Lung (tissue), 11 donors: ENCODE measurements at regions not wholly inside any gene's neighbourhood (a gene's known extent, or its start where the extent isn't known, plus 50 kb on each side); places are given as distances from the start of the nearest gene placed in this dataset.
A peak's percentile ranks its signal among the peaks of the same experiment; 100 is the strongest.

Source experiments
- ATAC-seq: fragments of 200-7000 bp; cut with Tn5 transposase; one replicate; pipeline ENCODE4 v1.9.1; 2020; ENCODE audit warnings: moderate number of reproducible peaks; ENCODE audit not compliant: insufficient read depth, low FRiP score
- DNase-seq, 3 donors: peaks; one replicate each; pipeline ENCODE4 v3.0.0-alpha.2; 2013 to 2017
- H3K27ac ChIP-seq, 2 donors: one replicate each; pipeline ENCODE4 v1.5.1; 2013; ENCODE audit warnings: mild to moderate bottlenecking in 2 of 2, moderate library complexity in 2 of 2, control low read depth in 1 of 2, inconsistent platforms in 1 of 2, low read depth in 1 of 2, low read length in 1 of 2
- H3K27me3 ChIP-seq, 3 donors: one replicate each; pipeline ENCODE4 v1.5.1; 2013; ENCODE audit warnings: low read length in 2 of 3; ENCODE audit not compliant: control insufficient read depth in 3 of 3, insufficient read depth in 3 of 3
- H3K36me3 ChIP-seq, 4 donors: one replicate each; pipeline ENCODE4 v1.5.1; 2013; ENCODE audit warnings: low read length in 4 of 4, mild to moderate bottlenecking in 1 of 4, moderate library complexity in 1 of 4; ENCODE audit not compliant: control insufficient read depth in 4 of 4, insufficient read depth in 4 of 4
- H3K4me1 ChIP-seq, 5 donors: one replicate each; pipeline ENCODE4 v1.5.1; 2013; ENCODE audit warnings: low read length in 5 of 5, mild to moderate bottlenecking in 2 of 5, moderate library complexity in 1 of 5; ENCODE audit not compliant: control insufficient read depth in 5 of 5, insufficient read depth in 5 of 5
- H3K4me3 ChIP-seq: one replicate; pipeline ENCODE4 v1.5.1; 2013; ENCODE audit warnings: mild to moderate bottlenecking, control low read depth, moderate library complexity
- H3K9ac ChIP-seq, 2 donors: one replicate each; pipeline ENCODE4 v1.5.1; 2013; ENCODE audit warnings: low read length in 2 of 2, control low read depth in 1 of 2; ENCODE audit not compliant: insufficient read depth in 1 of 2
- H3K9me3 ChIP-seq, 4 donors: one replicate each; pipeline ENCODE4 v1.5.1; 2013; ENCODE audit warnings: low read length in 3 of 4, mild to moderate bottlenecking in 1 of 4, moderate library complexity in 1 of 4; ENCODE audit not compliant: control insufficient read depth in 4 of 4, insufficient read depth in 3 of 4
- CTCF ChIP-seq: IDR thresholded peaks from 2 replicates; pipeline ENCODE4 v1.5.1; 2012; ENCODE audit warnings: mild to moderate bottlenecking; ENCODE audit errors: control extremely low read depth, extremely low read depth
- WGBS, 2 donors: extraction: QIAGEN DNeasy Blood & Tissue Kit; methylation state at CpG; one replicate each; pipeline ENCODE4 v1.1.7; 2013; 5-methylcytosine and 5-hydroxymethylcytosine counted together
- donor health status: control.
- donor health status: control.
- donor health status: Bipolar disorder and iron deficiency.
- donor health status: healthy.
- donor health status: DM: yes; HTN: yes; CAD: no.

GRCh38 chr14:22012452-22012851, 338.8 kb upstream of the OR4E1 start:
- H3K9ac ChIP-seq = no peak overlapping the region
- DNase-seq (no peak), ATAC-seq (no peak)
- WGBS, 2 donors = 73 to 79% methylated on average over 3 of the region's 3 CpGs
- H3K9me3 ChIP-seq = peaks cover 0 to under 1% (median 0%) of the 10 kb centered on the region in 4 donors
- H3K36me3 ChIP-seq = no peaks in the 10 kb centered on the region
- no peak overlapping the region for H3K4me3 ChIP-seq
- no peaks in the 10 kb centered on the region for H3K27me3 ChIP-seq
- TF ChIP-seq CTCF = no peak
- H3K27ac ChIP-seq = no peak overlapping the region
- peaks cover 0 to 32% (median 0%) of the 10 kb centered on the region in 5 donors for H3K4me1 ChIP-seq

- TF ChIP-seq CTCF = no peak
These were observed 337.6 kb upstream of the OR4E1 start for GRCh38 chr14:22011253-22011642.

GRCh38 chr14:22010545-22011252, 337.1 kb upstream of the OR4E1 start:
- Histone ChIP-seq H3K27me3 (no peaks in the 10 kb centered on the region), H3K27ac (no peak overlapping the region), H3K9me3 (peaks cover 0 to 2% (median 0%) of the 10 kb centered on the region in 4 donors), H3K36me3 (no peaks in the 10 kb centered on the region), H3K9ac (no peak overlapping the region), H3K4me1 (peaks cover 0 to 32% (median 0%) of the 10 kb centered on the region in 5 donors), H3K4me3 (no peak overlapping the region)
- no peak for ATAC-seq
- no peak for TF ChIP-seq CTCF
- peak; percentile 50 to 93 (median 81) for DNase-seq
- 47 to 55% methylated on average over 2 of the region's 2 CpGs for WGBS, 2 donors

More at GRCh38 chr14:22011253-22011642, 337.6 kb upstream of the OR4E1 start:
- Histone ChIP-seq H3K9ac (no peak overlapping the region), H3K4me1 (peaks cover 0 to 32% (median 0%) of the 10 kb centered on the region in 5 donors), H3K27ac (no peak overlapping the region), H3K4me3 (no peak overlapping the region), H3K36me3 (no peaks in the 10 kb centered on the region), H3K27me3 (no peaks in the 10 kb centered on the region), H3K9me3 (peaks cover 0 to 2% (median 0%) of the 10 kb centered on the region in 4 donors)
- 77 to 82% methylated on average over 2 of the region's 2 CpGs for WGBS, 2 donors
- DNase-seq = peak in 1 of 3 donors; percentile 40
- ATAC-seq = no peak

- H3K36me3 ChIP-seq = no peaks in the 10 kb centered on the region
- H3K27ac ChIP-seq = no peak overlapping the region
- ATAC-seq (no peak), DNase-seq (peak in 2 of 3 donors; percentile 25 to 41)
- H3K9me3 ChIP-seq = peaks cover 0 to 2% (median 0%) of the 10 kb centered on the region in 4 donors
- H3K27me3 ChIP-seq = no peaks in the 10 kb centered on the region
- TF ChIP-seq CTCF = no peak
- no peak overlapping the region for H3K9ac ChIP-seq
- 44 to 61% methylated on average over 1 of the region's 1 CpG for WGBS, 2 donors
- H3K4me1 ChIP-seq = peaks cover 0 to 32% (median 0%) of the 10 kb centered on the region in 5 donors
- H3K4me3 ChIP-seq = no peak overlapping the region
These were observed 335.1 kb upstream of the OR4E1 start for GRCh38 chr14:22008766-22009165.
